G401 (cell line): ENCODE measurements at regions not wholly inside any gene's neighbourhood (a gene's known extent, or its start where the extent isn't known, plus 50 kb on each side); places are given as distances from the start of the nearest gene placed in this dataset.
"Not testable (repeated sequence)": the region's sequence is repeated elsewhere in the genome, so short reads cannot be mapped to it uniquely, and the experiment has no call there.

Source experiments
- DNase-seq: peaks from one replicate; pipeline ENCODE4 v3.0.0-alpha.2; 2015; ENCODE audit warnings: low spot score
- in situ Hi-C: cut with HindIII; loops from 2 replicates; pipeline ENCODE4 v1.10.0; 2016; ENCODE audit warnings: low sequenced_read_pairs, mixed read lengths

- DNase-seq: no peak
- in situ Hi-C loops: no loop called here
Measured at GRCh38 chr20:6665161-6665560, 102.3 kb upstream of the BMP2 start.

- in situ Hi-C loops: no loop called here
- no peak for DNase-seq
Measured at GRCh38 chr20:6664574-6664973, 102.9 kb upstream of the BMP2 start.

GRCh38 chr20:6663751-6664388 lies 103.6 kb upstream of the BMP2 start:
- in situ Hi-C loops: no loop called here
- DNase-seq: no peak

- no peak for DNase-seq
- in situ Hi-C loops: no loop called here
Measured at GRCh38 chr20:6663104-6663503, 104.4 kb upstream of the BMP2 start.

- DNase-seq: no peak
- in situ Hi-C loops: no loop called here
Measured at GRCh38 chr20:6662309-6662708, 105.2 kb upstream of the BMP2 start.

- in situ Hi-C loops: no loop called here
- DNase-seq: no peak
Measured at GRCh38 chr20:6660441-6660840, 107.0 kb upstream of the BMP2 start.

- DNase-seq: not testable (repeated sequence)
Measured at GRCh38 chr20:6658909-6659308, 108.6 kb upstream of the BMP2 start.

GRCh38 chr20:6657904-6658303 lies 109.6 kb upstream of the BMP2 start:
- in situ Hi-C loops: no loop called here
- no peak for DNase-seq

More at GRCh38 chr20:6658909-6659308, 108.6 kb upstream of the BMP2 start:
- in situ Hi-C loops: not testable (repeated sequence)

- in situ Hi-C loops: no loop called here
- DNase-seq: no peak
Measured at GRCh38 chr20:6657111-6657510, 110.4 kb upstream of the BMP2 start.

- in situ Hi-C loops: no loop called here
- no peak for DNase-seq
Measured at GRCh38 chr20:6654513-6655252, 112.8 kb upstream of the BMP2 start.

GRCh38 chr20:6651561-6651960 lies 115.9 kb upstream of the BMP2 start:
- DNase-seq: no peak
- in situ Hi-C loops: no loop called here

GRCh38 chr20:6651016-6651415 lies 116.5 kb upstream of the BMP2 start:
- in situ Hi-C loops: no loop called here
- DNase-seq: no peak

GRCh38 chr20:6646021-6646636 lies 121.4 kb upstream of the BMP2 start:
- in situ Hi-C loops: no loop called here
- DNase-seq: no peak

- DNase-seq: no peak
- in situ Hi-C loops: no loop called here
Measured at GRCh38 chr20:6644813-6645628, 122.5 kb upstream of the BMP2 start.

GRCh38 chr20:6641012-6641411 lies 126.5 kb upstream of the BMP2 start:
- no peak for DNase-seq
- in situ Hi-C loops: no loop called here

GRCh38 chr20:6637160-6637579 lies 130.3 kb upstream of the BMP2 start:
- in situ Hi-C loops: no loop called here
- DNase-seq: no peak

- no peak for DNase-seq
- in situ Hi-C loops: no loop called here
Measured at GRCh38 chr20:6636209-6637159, 131.0 kb upstream of the BMP2 start.

GRCh38 chr20:6635034-6635736 lies 132.3 kb upstream of the BMP2 start:
- no peak for DNase-seq
- in situ Hi-C loops: no loop called here
